ENCODE measurements at regions not wholly inside any gene's neighbourhood (a gene's known extent, or its start where the extent isn't known, plus 50 kb on each side); places are given as distances from the start of the nearest gene placed in this dataset.

- peaks cover 2% of the 10 kb centered on the region for H3K9me3 Mint-ChIP-seq (ENCODE audit: low read depth)
- no peak overlapping the region for H3K27ac Mint-ChIP-seq
- H3K36me3 Mint-ChIP-seq (ENCODE audit: low read depth): no peaks in the 10 kb centered on the region
- no peak for ATAC-seq
- no peaks in the 10 kb centered on the region for H3K27me3 Mint-ChIP-seq
- POLR2A ChIA-PET: no interaction called here
- no peak for DNase-seq
- intact Hi-C loops (cut with DNase I, micrococcal nuclease): no loop called here
- no peak overlapping the region for H3K4me3 Mint-ChIP-seq
- CTCF ChIA-PET: no interaction called here
- H3K4me1 Mint-ChIP-seq: no peaks in the 10 kb centered on the region
Observed at GRCh38 chr7:119483364-119483763, 789.6 kb upstream of the KCND2 start.

DNA sequence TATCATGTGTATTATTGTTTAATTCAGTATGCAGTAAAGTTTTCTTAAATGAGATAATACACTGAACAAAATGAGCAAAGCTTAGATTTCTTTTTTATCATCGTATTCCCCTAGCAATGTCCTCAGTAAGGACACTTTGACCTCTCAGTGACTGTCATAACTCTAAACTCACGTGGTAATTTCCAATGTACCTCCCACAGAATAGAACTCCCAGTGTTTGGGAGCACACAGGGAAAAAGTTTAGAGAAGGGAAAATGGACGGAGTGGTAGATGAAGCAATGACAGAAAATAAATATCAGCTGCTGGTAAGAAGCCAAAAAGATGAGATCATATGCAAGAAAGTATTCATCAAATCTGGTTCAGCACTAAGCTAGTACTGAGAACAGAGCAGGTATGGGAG, 758.6 kb upstream of the KCND2 start:
- peaks cover 5% of the 10 kb centered on the region for H3K9me3 Mint-ChIP-seq (ENCODE audit: low read depth)
- no peak overlapping the region for H3K4me3 Mint-ChIP-seq
- ChIA-PET POLR2A (no interaction called here), CTCF (no interaction called here)
- H3K36me3 Mint-ChIP-seq (ENCODE audit: low read depth): no peaks in the 10 kb centered on the region
- H3K4me1 Mint-ChIP-seq: no peaks in the 10 kb centered on the region
- ATAC-seq: no peak
- no peaks in the 10 kb centered on the region for H3K27me3 Mint-ChIP-seq
- no peak overlapping the region for H3K27ac Mint-ChIP-seq
- DNase-seq: no peak
- intact Hi-C loops (cut with DNase I, micrococcal nuclease): no loop called here

- POLR2A ChIA-PET: no interaction called here
- Mint-ChIP-seq H3K9me3 (ENCODE audit: low read depth) (peaks cover 5% of the 10 kb centered on the region), H3K36me3 (ENCODE audit: low read depth) (no peaks in the 10 kb centered on the region), H3K4me3 (no peak overlapping the region), H3K4me1 (no peaks in the 10 kb centered on the region), H3K27ac (no peak overlapping the region), H3K27me3 (no peaks in the 10 kb centered on the region)
- DNase-seq (no peak), ATAC-seq (no peak)
- intact Hi-C loops (cut with DNase I, micrococcal nuclease): no loop called here
- CTCF ChIA-PET: no interaction called here
Observed at GRCh38 chr7:119515214-119515613, 757.8 kb upstream of the KCND2 start.

GRCh38 chr7:119515962-119516361, 757.0 kb upstream of the KCND2 start:
- no peak for ATAC-seq
- peaks cover 5% of the 10 kb centered on the region for H3K9me3 Mint-ChIP-seq (ENCODE audit: low read depth)
- intact Hi-C loops (cut with DNase I, micrococcal nuclease): no loop called here
- no peak overlapping the region for H3K4me3 Mint-ChIP-seq
- ChIA-PET CTCF (no interaction called here), POLR2A (no interaction called here)
- no peak for DNase-seq
- H3K36me3 Mint-ChIP-seq (ENCODE audit: low read depth): no peaks in the 10 kb centered on the region
- H3K27me3 Mint-ChIP-seq: no peaks in the 10 kb centered on the region
- H3K4me1 Mint-ChIP-seq: no peaks in the 10 kb centered on the region
- no peak overlapping the region for H3K27ac Mint-ChIP-seq

DNA sequence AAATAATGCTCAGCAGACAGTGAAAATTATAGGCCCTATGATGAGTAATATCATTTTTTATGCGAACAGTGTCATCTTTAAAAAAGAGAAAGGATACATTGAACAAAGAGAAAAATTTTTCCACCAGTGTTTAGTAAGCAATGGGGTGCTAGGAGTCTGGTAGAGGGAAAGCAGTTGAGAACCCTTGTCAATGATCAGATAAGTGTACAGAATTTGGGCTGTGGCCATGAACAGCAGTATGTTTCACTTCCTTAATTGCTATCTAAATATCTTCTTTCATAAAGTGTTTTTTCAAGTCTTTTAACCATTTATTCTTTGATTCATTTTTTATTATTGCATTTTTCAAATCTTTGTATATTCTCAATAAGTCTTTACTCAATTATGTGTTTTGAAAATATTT, 750.7 kb upstream of the KCND2 start:
- ATAC-seq (no peak), DNase-seq (no peak)
- H3K27me3 Mint-ChIP-seq: no peaks in the 10 kb centered on the region
- H3K27ac Mint-ChIP-seq: no peak overlapping the region
- H3K4me3 Mint-ChIP-seq: no peak overlapping the region
- no peaks in the 10 kb centered on the region for H3K9me3 Mint-ChIP-seq (ENCODE audit: low read depth)
- intact Hi-C loops (cut with DNase I, micrococcal nuclease): no loop called here
- H3K4me1 Mint-ChIP-seq: no peaks in the 10 kb centered on the region
- POLR2A ChIA-PET: no interaction called here
- H3K36me3 Mint-ChIP-seq (ENCODE audit: low read depth): no peaks in the 10 kb centered on the region
- CTCF ChIA-PET: no interaction called here

DNA sequence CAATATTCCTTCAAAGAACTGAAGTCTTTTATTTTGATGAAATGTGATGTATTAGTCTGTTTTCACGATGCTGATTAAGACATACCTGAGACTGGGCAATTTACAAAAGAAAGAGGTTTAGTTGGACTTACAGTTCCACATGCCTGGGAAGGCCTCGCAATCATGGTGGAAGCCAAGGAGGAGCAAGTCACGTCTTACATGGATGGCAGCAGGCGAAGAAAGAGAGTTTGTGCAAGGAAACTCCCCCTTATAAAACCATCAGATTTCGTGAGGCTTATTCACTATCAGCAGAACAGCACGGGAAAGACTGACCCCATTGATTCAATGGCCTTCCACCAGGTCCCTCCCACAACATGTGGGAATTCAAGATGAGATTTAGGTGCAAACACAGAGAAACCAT, 750.3 kb upstream of the KCND2 start:
- intact Hi-C loops (cut with DNase I, micrococcal nuclease): no loop called here
- Mint-ChIP-seq H3K4me3 (no peak overlapping the region), H3K27me3 (no peaks in the 10 kb centered on the region), H3K36me3 (ENCODE audit: low read depth) (no peaks in the 10 kb centered on the region), H3K27ac (no peak overlapping the region), H3K9me3 (ENCODE audit: low read depth) (peaks cover 2% of the 10 kb centered on the region), H3K4me1 (no peaks in the 10 kb centered on the region)
- ATAC-seq: no peak
- ChIA-PET POLR2A (no interaction called here), CTCF (no interaction called here)
- DNase-seq: no peak

DNA sequence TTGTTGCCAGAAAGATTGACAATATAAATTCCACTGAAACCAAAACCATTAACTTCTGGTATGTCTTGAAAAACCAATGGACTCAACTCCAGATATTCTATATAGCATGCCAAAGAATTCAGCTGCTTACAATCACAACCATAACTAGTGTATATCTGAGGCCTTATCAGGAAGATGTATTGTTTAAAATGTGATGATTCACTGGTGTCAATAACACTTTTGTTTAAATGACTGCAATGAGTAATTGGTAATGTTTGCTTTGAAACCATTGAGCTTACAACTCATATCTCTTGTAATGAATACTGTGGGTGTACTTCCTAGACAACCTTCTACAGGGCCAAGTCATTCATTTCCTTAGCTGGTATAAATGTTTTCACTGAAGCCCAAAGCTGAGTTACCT, 727.9 kb upstream of the KCND2 start:
- CTCF ChIA-PET: interaction anchor here (1.2 kb wide), 1 partner anchor 12 kb away, joined by 3 read pairs; no protein-coding TSS in a partner anchor
- intact Hi-C loops (cut with DNase I, micrococcal nuclease): no loop called here
- ATAC-seq: no peak

GRCh38 chr7:119555788-119556187, 717.2 kb upstream of the KCND2 start:
- CTCF ChIA-PET: no interaction called here
- H3K27ac Mint-ChIP-seq: no peak overlapping the region
- ATAC-seq (no peak), DNase-seq (no peak)
- H3K27me3 Mint-ChIP-seq: no peaks in the 10 kb centered on the region
- intact Hi-C loops (cut with DNase I, micrococcal nuclease): no loop called here
- POLR2A ChIA-PET: no interaction called here
- no peaks in the 10 kb centered on the region for H3K4me1 Mint-ChIP-seq
- peaks cover 7% of the 10 kb centered on the region for H3K9me3 Mint-ChIP-seq (ENCODE audit: low read depth)
- no peak overlapping the region for H3K4me3 Mint-ChIP-seq
- H3K36me3 Mint-ChIP-seq (ENCODE audit: low read depth): no peaks in the 10 kb centered on the region

More for the DNA sequence above, 727.9 kb upstream of the KCND2 start:
- POLR2A ChIA-PET: no interaction called here
- no peaks in the 10 kb centered on the region for H3K27me3 Mint-ChIP-seq
- no peak overlapping the region for H3K27ac Mint-ChIP-seq
- H3K9me3 Mint-ChIP-seq (ENCODE audit: low read depth): no peaks in the 10 kb centered on the region
- no peak for DNase-seq
- H3K4me3 Mint-ChIP-seq: no peak overlapping the region
- no peaks in the 10 kb centered on the region for H3K4me1 Mint-ChIP-seq
- H3K36me3 Mint-ChIP-seq (ENCODE audit: low read depth): no peaks in the 10 kb centered on the region

DNA sequence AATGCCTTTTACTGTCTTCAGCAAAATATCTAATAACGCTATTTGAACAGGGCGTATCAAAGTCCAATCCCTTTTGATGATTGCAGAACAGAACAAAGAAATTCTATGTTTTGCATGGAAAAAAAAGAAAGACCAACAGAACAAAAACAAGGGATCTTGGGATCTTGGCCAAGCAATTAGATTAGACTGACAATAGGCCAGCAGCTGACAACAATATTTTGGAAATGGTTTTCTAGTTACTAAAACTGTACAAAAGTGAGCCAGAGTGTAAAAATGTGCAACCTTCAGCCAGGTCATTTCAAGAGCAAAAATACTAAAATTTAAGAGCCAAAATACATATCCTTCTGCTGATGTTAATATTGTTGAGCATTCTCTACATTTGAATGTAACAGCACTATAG, 716.5 kb upstream of the KCND2 start:
- intact Hi-C loops (cut with DNase I, micrococcal nuclease): no loop called here
- H3K9me3 Mint-ChIP-seq (ENCODE audit: low read depth): peaks cover 7% of the 10 kb centered on the region
- H3K27ac Mint-ChIP-seq: no peak overlapping the region
- H3K36me3 Mint-ChIP-seq (ENCODE audit: low read depth): no peaks in the 10 kb centered on the region
- ChIA-PET POLR2A (no interaction called here), CTCF (interaction anchor here (1.2 kb wide), 1 partner anchor 11 kb away, joined by 3 read pairs; no protein-coding TSS in a partner anchor)
- ATAC-seq: no peak
- H3K4me1 Mint-ChIP-seq: no peaks in the 10 kb centered on the region
- DNase-seq: no peak
- no peak overlapping the region for H3K4me3 Mint-ChIP-seq
- H3K27me3 Mint-ChIP-seq: no peaks in the 10 kb centered on the region

DNA sequence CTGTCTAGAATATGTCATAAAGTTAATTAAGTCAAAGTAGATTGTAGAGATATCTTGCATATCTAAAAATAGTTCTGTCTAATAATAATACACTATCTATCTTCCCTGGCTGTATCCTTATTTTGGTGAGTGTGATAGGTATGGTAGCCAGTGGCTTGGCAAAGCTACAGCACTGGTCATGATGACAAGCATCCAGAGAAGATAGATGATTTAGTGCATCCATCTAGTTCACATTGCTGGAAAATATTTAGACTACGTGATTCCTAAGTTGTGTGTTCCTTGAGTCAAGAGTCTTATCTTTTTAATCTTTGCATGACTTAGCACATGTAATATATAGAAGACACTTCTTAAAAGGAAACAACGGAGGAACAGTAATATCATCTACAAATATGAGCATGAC, 711.2 kb upstream of the KCND2 start:
- POLR2A ChIA-PET: no interaction called here
- Mint-ChIP-seq H3K4me3 (no peak overlapping the region), H3K27me3 (no peaks in the 10 kb centered on the region)

GRCh38 chr7:119562839-119563238, 710.1 kb upstream of the KCND2 start:
- Mint-ChIP-seq H3K27me3 (no peaks in the 10 kb centered on the region), H3K4me1 (no peaks in the 10 kb centered on the region), H3K9me3 (ENCODE audit: low read depth) (peaks cover 7% of the 10 kb centered on the region), H3K36me3 (ENCODE audit: low read depth) (no peaks in the 10 kb centered on the region), H3K4me3 (no peak overlapping the region), H3K27ac (no peak overlapping the region)
- ATAC-seq (no peak), DNase-seq (no peak)
- ChIA-PET CTCF (no interaction called here), POLR2A (no interaction called here)
- intact Hi-C loops (cut with DNase I, micrococcal nuclease): no loop called here

More for the DNA sequence above, 711.2 kb upstream of the KCND2 start:
- H3K9me3 Mint-ChIP-seq (ENCODE audit: low read depth): peaks cover 7% of the 10 kb centered on the region
- intact Hi-C loops (cut with DNase I, micrococcal nuclease): no loop called here
- no peak overlapping the region for H3K27ac Mint-ChIP-seq
- H3K36me3 Mint-ChIP-seq (ENCODE audit: low read depth): no peaks in the 10 kb centered on the region
- CTCF ChIA-PET: no interaction called here
- DNase-seq (no peak), ATAC-seq (no peak)
- H3K4me1 Mint-ChIP-seq: no peaks in the 10 kb centered on the region

GRCh38 chr7:119571666-119572065, 701.3 kb upstream of the KCND2 start:
- no peak overlapping the region for H3K4me3 Mint-ChIP-seq
- DNase-seq (no peak), ATAC-seq (no peak)
- H3K9me3 Mint-ChIP-seq (ENCODE audit: low read depth): peaks cover 9% of the 10 kb centered on the region
- H3K27ac Mint-ChIP-seq: no peak overlapping the region
- no peaks in the 10 kb centered on the region for H3K4me1 Mint-ChIP-seq
- no peaks in the 10 kb centered on the region for H3K27me3 Mint-ChIP-seq
- intact Hi-C loops (cut with DNase I, micrococcal nuclease): no loop called here
- CTCF ChIA-PET: no interaction called here
- H3K36me3 Mint-ChIP-seq (ENCODE audit: low read depth): no peaks in the 10 kb centered on the region
- POLR2A ChIA-PET: no interaction called here

DNA sequence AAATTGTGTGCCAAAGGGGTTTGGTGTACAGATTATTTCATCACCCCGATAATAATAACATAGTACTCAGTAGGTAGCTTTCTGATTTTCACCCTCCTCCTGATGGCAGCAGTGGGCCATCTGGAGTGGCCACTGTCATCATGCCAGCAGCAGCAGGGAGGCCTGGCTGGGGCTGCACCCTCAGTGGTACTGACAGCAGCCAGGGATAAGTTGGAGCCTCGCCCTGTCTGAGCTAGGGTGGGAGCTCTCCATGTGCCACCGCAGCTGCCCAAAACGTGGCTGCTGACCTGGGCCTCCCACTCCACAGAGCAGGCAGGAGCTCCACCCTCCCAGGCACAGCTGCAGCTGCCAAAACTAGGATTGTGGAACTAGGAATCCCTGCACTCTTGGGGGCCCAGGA, 700.8 kb upstream of the KCND2 start:
- ATAC-seq (no peak), DNase-seq (no peak)
- no peak overlapping the region for H3K4me3 Mint-ChIP-seq
- no peaks in the 10 kb centered on the region for H3K4me1 Mint-ChIP-seq
- H3K27ac Mint-ChIP-seq: no peak overlapping the region
- intact Hi-C loops (cut with DNase I, micrococcal nuclease): no loop called here
- ChIA-PET CTCF (no interaction called here), POLR2A (no interaction called here)
- no peaks in the 10 kb centered on the region for H3K36me3 Mint-ChIP-seq (ENCODE audit: low read depth)
- H3K27me3 Mint-ChIP-seq: no peaks in the 10 kb centered on the region
- peaks cover 9% of the 10 kb centered on the region for H3K9me3 Mint-ChIP-seq (ENCODE audit: low read depth)

Measured in activated CD4-positive, alpha-beta T cell treated with anti-CD3 and anti-CD28 coated beads for 36 hours (primary cell).